ENCODE measurements at regions not wholly inside any gene's neighbourhood (a gene's known extent, or its start where the extent isn't known, plus 50 kb on each side); places are given as distances from the start of the nearest gene placed in this dataset.

GRCh38 chr11:69394869-69395246 is 86.6 kb upstream of the LINC01488 start:
- TF ChIP-seq EZH2 (IDR thresholded peaks at IDR 0.05), result no peak
- TF ChIP-seq RAD21 (IDR thresholded peaks at IDR 0.05; ENCODE audit: low read depth), result no peak; the same call in 1 of the 2 replicates
- no peak for TF ChIP-seq EGR1 (IDR thresholded peaks at IDR 0.05; ENCODE audit: low read depth)
- no peak for TF ChIP-seq SRF (IDR thresholded peaks at IDR 0.05; ENCODE audit: low read depth)
- no peak for ATAC-seq
- BruUV-seq (replicated peaks), result no TSS peak
- no peak for DNase-seq (ENCODE audit: low read depth, low spot score)
- H3K4me3 ChIP-seq (replicated peaks in 1 of 2; ENCODE audit: low read depth in 1 of 2, low read length in 2 of 2), result no peak overlapping the region
- H3K9me2 ChIP-seq (ENCODE audit: insufficient read depth), result no peaks in the 10 kb centered on the region
- no peaks in the 10 kb centered on the region for H3K27me3 ChIP-seq (ENCODE audit: insufficient read depth, low read length)
- no peaks in the 10 kb centered on the region for H3K9me3 ChIP-seq (ENCODE audit: control insufficient read depth in 1 of 2, insufficient read depth in 1 of 2, low read depth in 1 of 2, low read length in 2 of 2)
- peaks cover 0 to 6% of the 10 kb centered on the region in 2 experiments; a peak in 1 of 4 replicates for H3K4me1 ChIP-seq (ENCODE audit: control insufficient read depth in 1 of 2, insufficient read depth in 2 of 2, low read length in 2 of 2)
- no peak overlapping the region for H3K9ac ChIP-seq (ENCODE audit: low read length)
- H2AFZ ChIP-seq (ENCODE audit: low read depth, low read length, poor library complexity, severe bottlenecking), result no peak overlapping the region
- H3K4me2 ChIP-seq (ENCODE audit: low read length), result no peak overlapping the region
- no peak overlapping the region; the same call in 1 of the 2 replicates for H3K27ac ChIP-seq (ENCODE audit: low read depth, low read length)
- no peaks in the 10 kb centered on the region for H3K36me3 ChIP-seq (ENCODE audit: control insufficient read depth in 1 of 2, insufficient read depth in 2 of 2, low read length in 2 of 2)
- ChIA-PET POLR2A (no interaction called here), CTCF (no interaction called here), RAD21 (ENCODE audit: low non-redundant PET in 1 of 2, low total read pairs in 2 of 2, uncharacterized antibody in 2 of 2, unreplicated experiment in 2 of 2) (no interaction called here)
- no peaks in the 10 kb centered on the region for H4K20me1 ChIP-seq (ENCODE audit: insufficient read depth)
- no peaks in the 10 kb centered on the region for H3K79me2 ChIP-seq (ENCODE audit: insufficient read depth, low read length)
- intact Hi-C loops (cut with micrococcal nuclease), result no loop called here

- H3K9ac ChIP-seq (ENCODE audit: low read length), result no peak overlapping the region
- H3K27ac ChIP-seq (ENCODE audit: low read depth, low read length), result no peak overlapping the region
- RAD21 ChIA-PET (ENCODE audit: low non-redundant PET in 1 of 2, low total read pairs in 2 of 2, uncharacterized antibody in 2 of 2, unreplicated experiment in 2 of 2), result no interaction called here
- no peaks in the 10 kb centered on the region for H3K79me2 ChIP-seq (ENCODE audit: insufficient read depth, low read length)
- BruUV-seq (replicated peaks), result no TSS peak
- no peak overlapping the region for H2AFZ ChIP-seq (ENCODE audit: low read depth, low read length, poor library complexity, severe bottlenecking)
- H3K9me3 ChIP-seq (ENCODE audit: control insufficient read depth in 1 of 2, insufficient read depth in 1 of 2, low read depth in 1 of 2, low read length in 2 of 2), result no peaks in the 10 kb centered on the region
- peaks cover 0 to 6% of the 10 kb centered on the region in 2 experiments; a peak in 1 of 4 replicates for H3K4me1 ChIP-seq (ENCODE audit: control insufficient read depth in 1 of 2, insufficient read depth in 2 of 2, low read length in 2 of 2)
- no peak overlapping the region for H3K4me3 ChIP-seq (replicated peaks in 1 of 2; ENCODE audit: low read depth in 1 of 2, low read length in 2 of 2)
- H3K27me3 ChIP-seq (ENCODE audit: insufficient read depth, low read length), result no peaks in the 10 kb centered on the region
- intact Hi-C loops (cut with micrococcal nuclease), result no loop called here
- no peak for DNase-seq (ENCODE audit: low read depth, low spot score)
- ATAC-seq, result no peak
- H3K9me2 ChIP-seq (ENCODE audit: insufficient read depth), result no peaks in the 10 kb centered on the region
- H4K20me1 ChIP-seq (ENCODE audit: insufficient read depth), result no peaks in the 10 kb centered on the region
- POLR2A ChIA-PET, result no interaction called here
- H3K4me2 ChIP-seq (ENCODE audit: low read length), result no peak overlapping the region
- CTCF ChIA-PET, result no interaction called here
- H3K36me3 ChIP-seq (ENCODE audit: control insufficient read depth in 1 of 2, insufficient read depth in 2 of 2, low read length in 2 of 2), result no peaks in the 10 kb centered on the region
- no peak for TF ChIP-seq MAX (IDR thresholded peaks at IDR 0.05)
- TF ChIP-seq ELF1 (IDR thresholded peaks at IDR 0.05; ENCODE audit: borderline replicate concordance, low read depth), result no peak
- TF ChIP-seq FOSL1 (IDR thresholded peaks at IDR 0.05; ENCODE audit: low read depth), result no peak
- no peak for TF ChIP-seq POLR2A (IDR thresholded peaks at IDR 0.05; ENCODE audit: borderline replicate concordance, extremely low read depth, insufficient read depth, insufficient read length)
- TF ChIP-seq YY1 (IDR thresholded peaks at IDR 0.05; ENCODE audit: extremely low read depth, insufficient replicate concordance, low read depth, low read length), result no peak
- TF ChIP-seq EZH2 (IDR thresholded peaks at IDR 0.05), result no peak
- TF ChIP-seq ZBTB33 (IDR thresholded peaks at IDR 0.05; ENCODE audit: extremely low read depth, insufficient replicate concordance, low read length), result no peak
- no peak for TF ChIP-seq SP1 (IDR thresholded peaks at IDR 0.05; ENCODE audit: low read depth)
- TF ChIP-seq JUND (IDR thresholded peaks at IDR 0.05), result no peak
- no peak for TF ChIP-seq ZFX (IDR thresholded peaks at IDR 0.05)
- no peak for TF ChIP-seq CTCF (IDR thresholded peaks at IDR 0.05 in 2 of 3, conservative IDR thresholded peaks at IDR 0.05 in 1 of 3; ENCODE audit: borderline replicate concordance in 1 of 3, insufficient read depth in 1 of 3, low read depth in 2 of 3, low read length in 2 of 3)
- no peak for TF ChIP-seq EGR1 (IDR thresholded peaks at IDR 0.05; ENCODE audit: low read depth)
- no peak for TF ChIP-seq RAD21 (IDR thresholded peaks at IDR 0.05; ENCODE audit: low read depth)
- TF ChIP-seq EZH2phosphoT487 (IDR thresholded peaks at IDR 0.05; ENCODE audit: borderline replicate concordance), result no peak
- TF ChIP-seq CEBPB (IDR thresholded peaks at IDR 0.05; ENCODE audit: low read depth), result no peak
- no peak for TF ChIP-seq CBX3 (IDR thresholded peaks at IDR 0.05; ENCODE audit: low read depth)
- no peak for TF ChIP-seq ZNF274 (IDR thresholded peaks at IDR 0.05; ENCODE audit: low read depth, low read length)
- no peak for TF ChIP-seq SIN3A (IDR thresholded peaks at IDR 0.05; ENCODE audit: low read depth)
Measured at GRCh38 chr11:69395287-69395686, 86.2 kb upstream of the LINC01488 start.
